GM12878 (cell line): ENCODE measurements at regions not wholly inside any gene's neighbourhood (a gene's known extent, or its start where the extent isn't known, plus 50 kb on each side); places are given as distances from the start of the nearest gene placed in this dataset.

Source experiments
- ATAC-seq: fragments of 200-7000 bp; cut with Tn5 transposase; 3 replicates; pipeline ENCODE4 v1.9.1; 2020; ENCODE audit warnings: mild to moderate bottlenecking, moderate library complexity
- BruUV-seq: library from RNA; stranded (reverse); fragments of 400-500 nt; replicated peaks from 2 replicates; lab custom pipeline; 2021; lab: Mats Ljungman, UMichigan
- CTCF ChIA-PET: fragments of 300-600 bp; sonication (Branson Sonifier 250); formaldehyde crosslinking; extraction: SDS; loops from one replicate; lab custom pipeline; 2021; ENCODE audit warnings: inconsistent platforms; lab: Yijun Ruan, JAX
- POLR2A ChIA-PET: fragments of 350-600 bp; formaldehyde crosslinking; extraction: SDS; loops from one replicate; lab custom pipeline; 2021; ENCODE audit warnings: inconsistent platforms; lab: Charles Lee
- RAD21 ChIA-PET: fragments of 300-600 bp; sonication (Branson Sonifier 250); formaldehyde crosslinking; loops from one replicate; lab custom pipeline; 2023; ENCODE audit warnings: antibody characterized with exemption; ENCODE audit not compliant: unreplicated experiment; lab: Charles Lee
- SMC1A ChIA-PET: fragments of 300-600 bp; sonication (Branson Sonifier 250); formaldehyde crosslinking; loops from one replicate; lab custom pipeline; 2023; ENCODE audit not compliant: unreplicated experiment, uncharacterized antibody; lab: Charles Lee
- DNase-seq: peaks from one replicate; pipeline ENCODE4 v3.0.0-alpha.2; 2011; ENCODE audit warnings: low read depth, low spot score
- FAIRE-seq: peaks from 3 replicates; lab custom pipeline; 2011; peaks lifted over from hg19 to GRCh38; lab: Jason Lieb, UNC
- H2AFZ ChIP-seq: 2 replicates; pipeline ENCODE4 v1.6.0; 2011; ENCODE audit warnings: low read depth, low read length, control low read depth; ENCODE audit not compliant: control insufficient read depth
- H3K27ac ChIP-seq: 2 replicates; pipeline ENCODE4 v1.5.1; 2011; ENCODE audit warnings: control low read depth; ENCODE audit not compliant: control insufficient read depth, insufficient read depth
- H3K27me3 ChIP-seq, 2 experiments: replicated peaks in 1 of 2; 2 replicates each; pipeline versions ENCODE4 v1.6.0 to v1.6.1; 2011; ENCODE audit warnings: low read length in 1 of 2; ENCODE audit not compliant: control insufficient read depth in 2 of 2, insufficient read depth in 2 of 2
- H3K36me3 ChIP-seq, 2 experiments: 2 replicates each; pipeline ENCODE4 v1.5.1; 2011; ENCODE audit warnings: low read length in 1 of 2; ENCODE audit not compliant: control insufficient read depth in 2 of 2, insufficient read depth in 2 of 2
- H3K4me1 ChIP-seq: 2 replicates; pipeline ENCODE4 v1.6.1; 2011; ENCODE audit warnings: mild to moderate bottlenecking, low read length, moderate library complexity, mixed read lengths; ENCODE audit not compliant: control insufficient read depth, insufficient read depth
- H3K4me2 ChIP-seq: 2 replicates; pipeline ENCODE4 v1.6.0; 2011; ENCODE audit warnings: control low read depth; ENCODE audit not compliant: control insufficient read depth, insufficient read depth
- H3K4me3 ChIP-seq: fragments of 200-600 bp; sonication (generic); 2 replicates; pipeline ENCODE4 v1.5.1; 2016
- H3K79me2 ChIP-seq: 2 replicates; pipeline ENCODE4 v1.6.0; 2011; ENCODE audit warnings: low read length; ENCODE audit not compliant: control insufficient read depth, insufficient read depth
- H3K9ac ChIP-seq: 2 replicates; pipeline ENCODE4 v1.8.0; 2011; ENCODE audit warnings: low read length, control low read depth, mixed read lengths; ENCODE audit not compliant: control insufficient read depth, insufficient read depth
- H3K9me3 ChIP-seq: replicated peaks from 3 replicates; pipeline ENCODE4 v1.5.1; 2011; ENCODE audit warnings: mild to moderate bottlenecking, low read length; ENCODE audit not compliant: control insufficient read depth, insufficient read depth
- H4K20me1 ChIP-seq: 2 replicates; pipeline ENCODE4 v1.6.0; 2011; ENCODE audit not compliant: control insufficient read depth, insufficient read depth
- BCLAF1 ChIP-seq: fragments of 450-650 bp; IDR thresholded peaks from 2 replicates; pipeline ENCODE4 v1.6.1; 2017; ENCODE audit warnings: antibody characterized with exemption, mild to moderate bottlenecking, moderate library complexity
- CTCF ChIP-seq, 3 experiments: IDR thresholded peaks in 2 of 3; conservative IDR thresholded peaks in 1 of 3; 2 replicates each; pipeline ENCODE4 v1.5.1; 2011; ENCODE audit warnings: low read depth in 3 of 3, low read length in 3 of 3, mild to moderate bottlenecking in 3 of 3, control low read depth in 2 of 3, moderate library complexity in 2 of 3, inconsistent platforms in 1 of 3, mixed read lengths in 1 of 3; ENCODE audit not compliant: control insufficient read depth in 2 of 3, insufficient read depth in 1 of 3; ENCODE audit errors: extremely low read depth in 1 of 3
- EP300 ChIP-seq, 2 experiments: fragments of 150-350 bp in 1 of 2; IDR thresholded peaks; 2 replicates each; pipeline ENCODE4 v1.6.1; 2011 to 2012; ENCODE audit warnings: low read depth in 2 of 2, low read length in 2 of 2, borderline replicate concordance in 1 of 2, improper control_type of control experiment in 1 of 2, inconsistent platforms in 1 of 2; ENCODE audit not compliant: control insufficient read depth in 1 of 2
- ETV6 ChIP-seq, 2 experiments: fragments of 450-650 bp in 1 of 2; IDR thresholded peaks in 1 of 2; conservative IDR thresholded peaks in 1 of 2; 2 replicates each; pipeline ENCODE4 v1.6.1; 2014; ENCODE audit warnings: antibody characterized with exemption in 1 of 2, borderline replicate concordance in 1 of 2, low read depth in 1 of 2, mild to moderate bottlenecking in 1 of 2, moderate library complexity in 1 of 2
- NFIC ChIP-seq: IDR thresholded peaks from 2 replicates; pipeline ENCODE4 v1.6.1; 2012; ENCODE audit warnings: low read depth, mild to moderate bottlenecking, inconsistent platforms, low read length, moderate library complexity
- NFXL1 ChIP-seq: fragments of 450-650 bp; IDR thresholded peaks from 2 replicates; pipeline ENCODE4 v1.6.1; 2017; ENCODE audit warnings: antibody characterized with exemption, mild to moderate bottlenecking, borderline replicate concordance
- PAX5 ChIP-seq: IDR thresholded peaks from 2 replicates; pipeline ENCODE4 v1.6.1; 2011; ENCODE audit warnings: low read depth, low read length, borderline replicate concordance
- POLR2A ChIP-seq: IDR thresholded peaks from 2 replicates; pipeline ENCODE4 v1.6.1; 2011; ENCODE audit warnings: low read depth, mild to moderate bottlenecking, low read length
- RUNX3 ChIP-seq: IDR thresholded peaks from 2 replicates; pipeline ENCODE4 v1.6.1; 2012; ENCODE audit warnings: low read length, inconsistent platforms
- TBL1XR1 ChIP-seq: IDR thresholded peaks from 2 replicates; pipeline ENCODE4 v1.6.1; 2012; ENCODE audit warnings: low read depth, low read length, improper control_type of control experiment
- ZBTB11 ChIP-seq: fragments of 450-650 bp; formaldehyde crosslinking; IDR thresholded peaks from 2 replicates; pipeline ENCODE4 v1.5.0; 2022; ENCODE audit warnings: mild to moderate bottlenecking, missing genetic modification characterization
- ZNF592 ChIP-seq: fragments of 450-650 bp; IDR thresholded peaks from 2 replicates; pipeline ENCODE4 v1.6.1; 2017; ENCODE audit warnings: mild to moderate bottlenecking, moderate library complexity
- WGBS: methylation state at CpG from one replicate; pipeline ENCODE4 v1.1.6; 2016; ENCODE audit warnings: low lambda C conversion rate; ENCODE audit not compliant: insufficient replicate concordance, insufficient coverage; ENCODE audit errors: missing lambda C conversion rate; 5-methylcytosine and 5-hydroxymethylcytosine counted together
- in situ Hi-C: fragments of 300-500 bp; cut with MboI; formaldehyde crosslinking; loops from 9 replicates; pipeline ENCODE4 v1.14.3; 2018; ENCODE audit warnings: mixed read lengths
- intact Hi-C: fragments of 100-400 bp; cut with micrococcal nuclease; formaldehyde crosslinking; loops from one replicate; pipeline ENCODE4 v1.14.2; 2022; ENCODE audit not compliant: unreplicated experiment

GRCh38 chrX:131217989-131218388, 71.1 kb downstream of the IGSF1 start:
- intact Hi-C loops: no loop called here
- Histone ChIP-seq H3K4me1 (no peaks in the 10 kb centered on the region), H2AFZ (no peak overlapping the region), H3K4me3 (no peak overlapping the region), H3K79me2 (no peaks in the 10 kb centered on the region), H3K36me3 (no peaks in the 10 kb centered on the region), H4K20me1 (no peaks in the 10 kb centered on the region), H3K27me3 (no peaks in the 10 kb centered on the region; a peak in 1 of 4 replicates), H3K27ac (no peak overlapping the region), H3K4me2 (no peak overlapping the region), H3K9me3 (no peaks in the 10 kb centered on the region), H3K9ac (no peak overlapping the region)
- ChIA-PET SMC1A (no interaction called here), RAD21 (no interaction called here), POLR2A (no interaction called here), CTCF (no interaction called here)
- DNase-seq (no peak), FAIRE-seq (no peak), ATAC-seq (no peak)
- BruUV-seq: no TSS peak
- 71% methylated on average over 5 of the region's 5 CpGs for WGBS
- in situ Hi-C loops: no loop called here
- TF ChIP-seq ETV6 (conservative IDR thresholded peaks at IDR 0.05 in 1 of 2, IDR thresholded peaks at IDR 0.05 in 1 of 2; ENCODE audit: borderline replicate concordance in 1 of 2, low read depth in 1 of 2) (no peak), POLR2A (no peak), NFIC (no peak), ZNF592 (no peak), CTCF (IDR thresholded peaks at IDR 0.05 in 2 of 3, conservative IDR thresholded peaks at IDR 0.05 in 1 of 3; ENCODE audit: control insufficient read depth in 2 of 3, extremely low read depth in 1 of 3, insufficient read depth in 1 of 3, low read depth in 3 of 3, low read length in 3 of 3) (no peak), EP300 (IDR thresholded peaks at IDR 0.05; ENCODE audit: borderline replicate concordance in 1 of 2, control insufficient read depth in 1 of 2, low read depth in 2 of 2, low read length in 2 of 2) (no peak), RUNX3 (no peak), ZBTB11 (CRISPR knock-in tag) (no peak), PAX5 (no peak), NFXL1 (no peak), TBL1XR1 (no peak), BCLAF1 (no peak)
